GM12878 (cell line): ENCODE measurements at regions not wholly inside any gene's neighbourhood (a gene's known extent, or its start where the extent isn't known, plus 50 kb on each side); places are given as distances from the start of the nearest gene placed in this dataset.

Experiments
- ATAC-seq: fragments of 200-7000 bp; cut with Tn5 transposase; 3 replicates; pipeline ENCODE4 v1.9.1; 2020; ENCODE audit warnings: mild to moderate bottlenecking, moderate library complexity
- BruUV-seq: library from RNA; stranded (reverse); fragments of 400-500 nt; replicated peaks from 2 replicates; lab custom pipeline; 2021; lab: Mats Ljungman, UMichigan
- CTCF ChIA-PET: fragments of 300-600 bp; sonication (Branson Sonifier 250); formaldehyde crosslinking; extraction: SDS; loops from one replicate; lab custom pipeline; 2021; ENCODE audit warnings: inconsistent platforms; lab: Yijun Ruan, JAX
- POLR2A ChIA-PET: fragments of 350-600 bp; formaldehyde crosslinking; extraction: SDS; loops from one replicate; lab custom pipeline; 2021; ENCODE audit warnings: inconsistent platforms; lab: Charles Lee
- RAD21 ChIA-PET: fragments of 300-600 bp; sonication (Branson Sonifier 250); formaldehyde crosslinking; loops from one replicate; lab custom pipeline; 2023; ENCODE audit warnings: antibody characterized with exemption; ENCODE audit not compliant: unreplicated experiment; lab: Charles Lee
- SMC1A ChIA-PET: fragments of 300-600 bp; sonication (Branson Sonifier 250); formaldehyde crosslinking; loops from one replicate; lab custom pipeline; 2023; ENCODE audit not compliant: unreplicated experiment, uncharacterized antibody; lab: Charles Lee
- DNase-seq: peaks from one replicate; pipeline ENCODE4 v3.0.0-alpha.2; 2011; ENCODE audit warnings: low read depth, low spot score
- FAIRE-seq: peaks from 3 replicates; lab custom pipeline; 2011; peaks lifted over from hg19 to GRCh38; lab: Jason Lieb, UNC
- H2AFZ ChIP-seq: 2 replicates; pipeline ENCODE4 v1.6.0; 2011; ENCODE audit warnings: low read depth, low read length, control low read depth; ENCODE audit not compliant: control insufficient read depth
- H3K27ac ChIP-seq: 2 replicates; pipeline ENCODE4 v1.5.1; 2011; ENCODE audit warnings: control low read depth; ENCODE audit not compliant: control insufficient read depth, insufficient read depth
- H3K27me3 ChIP-seq, 2 experiments: replicated peaks in 1 of 2; 2 replicates each; pipeline versions ENCODE4 v1.6.0 to v1.6.1; 2011; ENCODE audit warnings: low read length in 1 of 2; ENCODE audit not compliant: control insufficient read depth in 2 of 2, insufficient read depth in 2 of 2
- H3K36me3 ChIP-seq, 2 experiments: 2 replicates each; pipeline ENCODE4 v1.5.1; 2011; ENCODE audit warnings: low read length in 1 of 2; ENCODE audit not compliant: control insufficient read depth in 2 of 2, insufficient read depth in 2 of 2
- H3K4me1 ChIP-seq: 2 replicates; pipeline ENCODE4 v1.6.1; 2011; ENCODE audit warnings: mild to moderate bottlenecking, low read length, moderate library complexity, mixed read lengths; ENCODE audit not compliant: control insufficient read depth, insufficient read depth
- H3K4me2 ChIP-seq: 2 replicates; pipeline ENCODE4 v1.6.0; 2011; ENCODE audit warnings: control low read depth; ENCODE audit not compliant: control insufficient read depth, insufficient read depth
- H3K4me3 ChIP-seq: fragments of 200-600 bp; sonication (generic); 2 replicates; pipeline ENCODE4 v1.5.1; 2016
- H3K79me2 ChIP-seq: 2 replicates; pipeline ENCODE4 v1.6.0; 2011; ENCODE audit warnings: low read length; ENCODE audit not compliant: control insufficient read depth, insufficient read depth
- H3K9ac ChIP-seq: 2 replicates; pipeline ENCODE4 v1.8.0; 2011; ENCODE audit warnings: low read length, control low read depth, mixed read lengths; ENCODE audit not compliant: control insufficient read depth, insufficient read depth
- H3K9me3 ChIP-seq: replicated peaks from 3 replicates; pipeline ENCODE4 v1.5.1; 2011; ENCODE audit warnings: mild to moderate bottlenecking, low read length; ENCODE audit not compliant: control insufficient read depth, insufficient read depth
- H4K20me1 ChIP-seq: 2 replicates; pipeline ENCODE4 v1.6.0; 2011; ENCODE audit not compliant: control insufficient read depth, insufficient read depth
- BMI1 ChIP-seq: fragments of 450-650 bp; IDR thresholded peaks from 2 replicates; pipeline ENCODE4 v1.6.1; 2016; ENCODE audit warnings: mild to moderate bottlenecking, moderate library complexity, borderline replicate concordance
- CHD4 ChIP-seq: fragments of 200-600 bp; sonication (generic); IDR thresholded peaks from 2 replicates; pipeline ENCODE4 v1.6.1; 2016; ENCODE audit warnings: mild to moderate bottlenecking
- ETV6 ChIP-seq, 2 experiments: fragments of 450-650 bp in 1 of 2; IDR thresholded peaks in 1 of 2; conservative IDR thresholded peaks in 1 of 2; 2 replicates each; pipeline ENCODE4 v1.6.1; 2014; ENCODE audit warnings: antibody characterized with exemption in 1 of 2, borderline replicate concordance in 1 of 2, low read depth in 1 of 2, mild to moderate bottlenecking in 1 of 2, moderate library complexity in 1 of 2
- KLF5 ChIP-seq: fragments of 450-650 bp; IDR thresholded peaks from 2 replicates; pipeline ENCODE4 v1.6.1; 2014; ENCODE audit warnings: mild to moderate bottlenecking; ENCODE audit not compliant: partially characterized antibody
- NKRF ChIP-seq: fragments of 450-650 bp; conservative IDR thresholded peaks from 2 replicates; pipeline ENCODE4 v1.6.1; 2017; ENCODE audit warnings: mild to moderate bottlenecking, moderate library complexity
- WGBS: methylation state at CpG from one replicate; pipeline ENCODE4 v1.1.6; 2016; ENCODE audit warnings: low lambda C conversion rate; ENCODE audit not compliant: insufficient replicate concordance, insufficient coverage; ENCODE audit errors: missing lambda C conversion rate; 5-methylcytosine and 5-hydroxymethylcytosine counted together
- in situ Hi-C: fragments of 300-500 bp; cut with MboI; formaldehyde crosslinking; loops from 9 replicates; pipeline ENCODE4 v1.14.3; 2018; ENCODE audit warnings: mixed read lengths
- intact Hi-C: fragments of 100-400 bp; cut with micrococcal nuclease; formaldehyde crosslinking; loops from one replicate; pipeline ENCODE4 v1.14.2; 2022; ENCODE audit not compliant: unreplicated experiment

GRCh38 chr1:22287946-22288520 is 145.1 kb upstream of the WNT4 start:
- H4K20me1 ChIP-seq: no peaks in the 10 kb centered on the region; the same call in 1 of the 2 replicates
- FAIRE-seq (no peak), ATAC-seq (no peak), DNase-seq (no peak)
- H3K27me3 ChIP-seq: no peaks in the 10 kb centered on the region
- intact Hi-C loops (no loop called here), in situ Hi-C loops (no loop called here)
- no peaks in the 10 kb centered on the region for H3K36me3 ChIP-seq
- 50% methylated on average over 14 of the region's 15 CpGs for WGBS
- H3K79me2 ChIP-seq: no peaks in the 10 kb centered on the region
- H3K27ac ChIP-seq: no peak overlapping the region
- H3K4me3 ChIP-seq: no peak overlapping the region
- no peak overlapping the region for H3K4me2 ChIP-seq
- H3K9ac ChIP-seq: no peak overlapping the region
- POLR2A ChIA-PET: no interaction called here
- SMC1A ChIA-PET: no interaction called here
- no peaks in the 10 kb centered on the region for H3K4me1 ChIP-seq
- CTCF ChIA-PET: no interaction called here
- RAD21 ChIA-PET: no interaction called here
- TF ChIP-seq NKRF: no peak
- TF ChIP-seq KLF5: no peak
- TF ChIP-seq BMI1: no peak
- TF ChIP-seq ETV6 (conservative IDR thresholded peaks at IDR 0.05 in 1 of 2, IDR thresholded peaks at IDR 0.05 in 1 of 2; ENCODE audit: borderline replicate concordance in 1 of 2, low read depth in 1 of 2): no peak
- no peak for TF ChIP-seq CHD4
- TF ChIP-seq, all 136 proteins: peak for 0
- H2AFZ ChIP-seq: no peak overlapping the region
- no TSS peak for BruUV-seq
- H3K9me3 ChIP-seq: no peaks in the 10 kb centered on the region
